Fibroblast of peridontal ligament (primary cell): ENCODE measurements at regions not wholly inside any gene's neighbourhood (a gene's known extent, or its start where the extent isn't known, plus 50 kb on each side); places are given as distances from the start of the nearest gene placed in this dataset.

ENCODE experiments used
- DNase-seq: peaks from one replicate; pipeline ENCODE4 v3.0.0-alpha.2; 2010; ENCODE audit errors: extremely low read depth

- no peak for DNase-seq
These were observed 50.8 kb upstream of the CREB5 start for GRCh38 chr7:28361551-28361950.

GRCh38 chr7:28362182-28362581, 50.1 kb upstream of the CREB5 start:
- no peak for DNase-seq
